ENCODE measurements at regions not wholly inside any gene's neighbourhood (a gene's known extent, or its start where the extent isn't known, plus 50 kb on each side); places are given as distances from the start of the nearest gene placed in this dataset.
"Not testable (repeated sequence)": the region's sequence is repeated elsewhere in the genome, so short reads cannot be mapped to it uniquely, and the experiment has no call there.

GRCh38 chr7:85262891-85263290 is 76.0 kb upstream of the SEMA3D start:
- TF ChIP-seq CTCF (IDR thresholded peaks at IDR 0.05) = no peak
- Mint-ChIP-seq H3K4me1 (ENCODE audit: low read depth) (no peaks in the 10 kb centered on the region; the same call in 1 of the 2 replicates), H3K36me3 (ENCODE audit: low read depth) (no peaks in the 10 kb centered on the region), H3K9me3 (no peaks in the 10 kb centered on the region), H3K27ac (peak overlapping the region; percentile 13; the same call in 1 of the 2 replicates), H3K27me3 (ENCODE audit: insufficient read depth) (no peaks in the 10 kb centered on the region), H3K4me3 (peak overlapping the region; percentile 27)
- no peak for DNase-seq

- Mint-ChIP-seq H3K27ac (no peak overlapping the region), H3K27me3 (ENCODE audit: insufficient read depth) (no peaks in the 10 kb centered on the region), H3K4me1 (ENCODE audit: low read depth) (no peaks in the 10 kb centered on the region; the same call in 1 of the 2 replicates), H3K4me3 (no peak overlapping the region), H3K9me3 (no peaks in the 10 kb centered on the region), H3K36me3 (ENCODE audit: low read depth) (no peaks in the 10 kb centered on the region)
- DNase-seq = no peak
- TF ChIP-seq CTCF (IDR thresholded peaks at IDR 0.05) = no peak
Measured at GRCh38 chr7:85261336-85261735, 74.5 kb upstream of the SEMA3D start.

- not testable (repeated sequence) for H3K9me3 Mint-ChIP-seq; DNase-seq; H3K4me1 Mint-ChIP-seq (ENCODE audit: low read depth); H3K36me3 Mint-ChIP-seq (ENCODE audit: low read depth); H3K27ac Mint-ChIP-seq; H3K4me3 Mint-ChIP-seq; H3K27me3 Mint-ChIP-seq (ENCODE audit: insufficient read depth)
Measured at GRCh38 chr7:85249787-85250186, 62.9 kb upstream of the SEMA3D start.

GRCh38 chr7:85239109-85239508 is 52.3 kb upstream of the SEMA3D start:
- peaks cover 17% of the 10 kb centered on the region for H3K4me1 Mint-ChIP-seq (ENCODE audit: low read depth)
- no peak overlapping the region for H3K27ac Mint-ChIP-seq

GRCh38 chr7:85237721-85238120 is 50.9 kb upstream of the SEMA3D start:
- peak; percentile 66 for DNase-seq
- Mint-ChIP-seq H3K9me3 (no peaks in the 10 kb centered on the region), H3K4me1 (ENCODE audit: low read depth) (peaks cover 17% of the 10 kb centered on the region), H3K27me3 (ENCODE audit: insufficient read depth) (no peaks in the 10 kb centered on the region), H3K4me3 (no peak overlapping the region), H3K27ac (no peak overlapping the region), H3K36me3 (ENCODE audit: low read depth) (no peaks in the 10 kb centered on the region)
- TF ChIP-seq CTCF (IDR thresholded peaks at IDR 0.05) = 0 out of 2 replicates have a peak, but pooled peaks have one; percentile 24

More at GRCh38 chr7:85239109-85239508, 52.3 kb upstream of the SEMA3D start:
- H3K27me3 Mint-ChIP-seq (ENCODE audit: insufficient read depth) = no peaks in the 10 kb centered on the region; the same call in 1 of the 2 replicates
- DNase-seq = no peak
- H3K4me3 Mint-ChIP-seq = no peak overlapping the region
- no peaks in the 10 kb centered on the region for H3K36me3 Mint-ChIP-seq (ENCODE audit: low read depth)
- H3K9me3 Mint-ChIP-seq = no peaks in the 10 kb centered on the region
- no peak for TF ChIP-seq CTCF (IDR thresholded peaks at IDR 0.05)
